DMS53 (cell line): ENCODE measurements at regions not wholly inside any gene's neighbourhood (a gene's known extent, or its start where the extent isn't known, plus 50 kb on each side); places are given as distances from the start of the nearest gene placed in this dataset.
A peak's percentile ranks its signal among the peaks of the same experiment; 100 is the strongest.
"Not testable (repeated sequence)": the region's sequence is repeated elsewhere in the genome, so short reads cannot be mapped to it uniquely, and the experiment has no call there.

Experiments
- DNase-seq: peaks from one replicate; lab custom pipeline; 2025; lab: John Stamatoyannopoulos, UW

DNA sequence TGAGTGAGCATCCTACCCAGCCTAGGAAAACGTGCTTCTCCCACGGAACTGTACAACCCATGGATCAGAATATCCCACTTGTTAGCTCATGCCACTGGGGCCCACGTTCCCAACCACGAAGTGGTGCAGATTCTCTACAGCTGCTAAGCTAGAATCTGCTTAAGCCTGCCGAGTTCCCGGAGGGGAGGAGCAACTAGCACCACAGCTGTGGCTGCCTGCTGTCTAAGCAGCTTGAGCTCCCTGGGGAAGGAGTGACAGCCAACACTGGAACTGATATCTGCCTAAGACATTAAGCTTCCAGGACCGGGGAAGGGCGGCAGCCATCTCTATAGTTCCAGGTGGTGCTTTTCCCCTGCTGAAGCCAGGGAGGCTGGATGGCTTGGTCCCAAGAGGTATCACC, 334.7 kb upstream of the CHRM2 start:
- DNase-seq: no peak

GRCh38 chr7:136530831-136531230, 337.6 kb upstream of the CHRM2 start:
- DNase-seq: no peak

- peak; percentile 80 for DNase-seq
These were observed 340.1 kb upstream of the CHRM2 start for GRCh38 chr7:136528329-136528728.

- DNase-seq: no peak
These were observed 340.9 kb upstream of the CHRM2 start for GRCh38 chr7:136527554-136527953.

DNA sequence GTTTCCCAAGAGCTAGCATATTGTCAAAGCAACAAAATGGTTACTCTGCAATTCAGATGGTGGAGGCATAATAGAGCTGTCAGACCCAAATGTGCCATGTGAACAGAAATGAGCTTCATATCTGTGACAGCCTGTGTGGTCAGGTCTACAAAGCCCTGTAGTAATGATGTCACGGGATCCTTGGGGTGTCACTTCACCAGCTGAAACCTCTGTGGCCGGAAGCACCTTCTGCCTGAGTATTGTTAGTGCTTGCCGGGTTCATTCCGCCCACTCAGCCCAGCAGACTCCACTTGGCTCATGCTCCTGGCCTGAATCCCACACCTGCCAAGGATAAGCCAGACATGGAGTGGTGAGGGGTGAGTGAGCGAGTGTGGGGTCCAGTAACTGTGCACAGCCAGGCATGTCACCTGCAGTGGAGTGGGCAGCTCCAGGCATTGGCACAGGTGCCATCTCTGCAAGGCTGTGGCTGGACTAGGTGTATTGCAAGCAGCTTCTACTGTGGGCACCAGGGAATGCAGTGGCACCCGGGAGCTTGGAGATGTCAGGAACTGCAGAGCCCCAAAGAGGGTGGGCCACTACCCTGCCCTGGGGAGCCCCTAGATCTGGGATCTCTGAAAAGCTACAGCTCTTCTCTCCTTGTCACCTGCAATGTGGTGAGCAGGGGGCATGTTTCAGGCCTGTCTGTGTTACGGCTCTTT, 341.9 kb upstream of the CHRM2 start:
- DNase-seq: no peak

GRCh38 chr7:136523571-136523970, 344.9 kb upstream of the CHRM2 start:
- DNase-seq: no peak

GRCh38 chr7:136517971-136518370, 350.5 kb upstream of the CHRM2 start:
- no peak for DNase-seq

DNA sequence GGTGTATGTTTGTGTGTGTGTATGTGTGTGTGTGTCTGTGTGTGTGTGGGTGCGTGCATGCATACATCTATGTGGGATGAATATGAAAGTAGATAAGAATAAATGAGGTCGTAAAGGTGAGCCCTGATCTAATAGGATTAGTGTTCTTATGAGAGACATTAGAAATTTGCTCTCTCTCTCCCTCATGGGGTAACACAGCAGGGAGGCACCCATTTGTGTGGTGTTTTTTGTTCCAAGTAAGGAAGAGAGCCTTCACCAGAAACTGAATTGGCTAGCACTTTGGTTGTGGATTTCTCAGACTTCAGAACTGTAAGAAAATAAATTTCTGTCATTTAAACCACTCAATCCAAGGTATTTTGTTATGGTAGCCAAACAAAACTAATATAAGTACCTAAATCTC, 353.7 kb upstream of the CHRM2 start:
- DNase-seq: no peak

- no peak for DNase-seq
These were observed 354.7 kb upstream of the CHRM2 start for GRCh38 chr7:136513744-136514143.

DNA sequence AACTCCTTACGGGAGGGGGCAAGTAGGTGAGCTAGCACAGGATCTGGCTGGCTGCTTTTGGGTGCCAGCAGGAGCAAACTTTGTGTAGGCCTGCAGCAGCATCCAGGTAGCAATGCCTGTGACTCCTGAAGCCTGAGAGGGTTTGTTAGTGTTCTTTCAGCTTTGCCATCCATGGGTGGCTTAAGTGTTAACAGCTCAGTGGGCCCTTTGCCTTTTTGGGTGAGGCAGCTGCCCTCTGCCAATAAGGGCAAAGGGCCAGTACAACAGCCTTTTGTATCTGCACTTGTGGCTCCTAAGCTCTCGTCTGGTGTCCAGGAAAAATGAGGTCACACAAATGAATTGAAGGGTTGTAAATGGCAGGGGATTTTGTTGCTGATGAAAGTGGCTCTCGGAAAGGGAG, 359.0 kb upstream of the CHRM2 start:
- DNase-seq: no peak

GRCh38 chr7:136502162-136502561, 366.3 kb upstream of the CHRM2 start:
- no peak for DNase-seq

- no peak for DNase-seq
These were observed 367.3 kb upstream of the CHRM2 start for GRCh38 chr7:136501151-136501550.

GRCh38 chr7:136496551-136496950, 371.9 kb upstream of the CHRM2 start:
- no peak for DNase-seq

DNA sequence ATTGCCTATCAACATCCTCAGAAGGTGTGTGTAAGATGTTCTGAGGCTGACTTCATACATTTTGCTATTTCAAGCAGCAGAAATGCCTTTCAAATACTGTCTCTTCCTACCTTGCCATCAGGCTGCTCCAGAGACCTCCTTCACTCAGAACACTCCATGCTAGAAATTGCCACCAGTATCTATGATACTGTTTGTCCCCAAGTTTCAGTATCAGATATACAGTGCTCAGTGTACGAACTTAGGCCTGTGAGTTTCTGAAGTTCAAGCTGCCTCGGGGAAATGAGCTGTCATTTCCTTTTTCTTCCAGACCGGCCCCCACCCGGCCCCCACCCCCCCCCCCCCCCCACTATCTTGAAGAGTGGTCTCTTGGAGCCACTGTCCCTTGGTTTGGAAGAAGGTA, 373.4 kb upstream of the CHRM2 start:
- no peak for DNase-seq

GRCh38 chr7:136492366-136492765, 376.1 kb upstream of the CHRM2 start:
- no peak for DNase-seq

DNA sequence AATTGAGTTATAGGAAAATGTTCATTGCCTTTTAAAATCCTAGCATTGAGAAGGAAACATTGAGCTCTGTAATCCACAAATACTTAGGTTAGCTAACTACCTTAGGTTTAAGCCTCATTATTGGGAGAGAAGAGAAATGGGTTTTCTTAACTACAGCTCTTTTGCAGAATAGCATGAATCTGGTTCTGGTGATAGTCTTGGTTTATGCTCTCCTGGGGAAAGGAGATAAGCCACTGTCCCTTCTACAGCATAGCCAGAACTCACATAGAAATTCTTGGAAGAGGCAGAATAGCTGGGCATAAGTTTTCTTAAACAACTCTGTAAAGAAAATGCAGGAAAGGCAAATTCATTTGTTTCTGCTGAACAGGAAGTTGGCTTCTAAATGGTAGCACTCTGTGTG, 378.6 kb upstream of the CHRM2 start:
- DNase-seq: no peak

GRCh38 chr7:136480901-136481300, 387.6 kb upstream of the CHRM2 start:
- DNase-seq: no peak

GRCh38 chr7:136479922-136480321, 388.5 kb upstream of the CHRM2 start:
- no peak for DNase-seq

GRCh38 chr7:136470179-136470578, 398.3 kb upstream of the CHRM2 start:
- no peak for DNase-seq

- no peak for DNase-seq
These were observed 415.5 kb upstream of the CHRM2 start for GRCh38 chr7:136452949-136453348.

DNA sequence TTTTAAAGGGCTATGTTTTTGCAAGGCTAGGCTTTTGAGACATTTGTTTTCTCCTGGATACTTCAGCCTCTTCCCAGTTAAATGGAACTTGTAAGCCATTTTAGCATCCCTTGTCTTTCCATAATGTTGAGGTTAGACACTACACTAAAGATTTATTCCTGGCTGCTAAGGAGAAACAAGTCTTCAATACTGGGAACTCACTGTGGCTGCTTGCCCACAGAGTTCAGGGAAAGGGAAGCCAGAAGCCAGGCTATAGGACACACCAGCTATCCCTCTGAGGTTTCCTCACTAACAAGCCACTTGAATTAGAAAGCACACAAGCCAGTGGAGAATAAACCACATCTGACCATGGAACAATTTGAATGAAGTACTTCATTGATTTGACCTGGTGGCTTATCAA, 421.7 kb upstream of the CHRM2 start:
- DNase-seq: no peak

DNA sequence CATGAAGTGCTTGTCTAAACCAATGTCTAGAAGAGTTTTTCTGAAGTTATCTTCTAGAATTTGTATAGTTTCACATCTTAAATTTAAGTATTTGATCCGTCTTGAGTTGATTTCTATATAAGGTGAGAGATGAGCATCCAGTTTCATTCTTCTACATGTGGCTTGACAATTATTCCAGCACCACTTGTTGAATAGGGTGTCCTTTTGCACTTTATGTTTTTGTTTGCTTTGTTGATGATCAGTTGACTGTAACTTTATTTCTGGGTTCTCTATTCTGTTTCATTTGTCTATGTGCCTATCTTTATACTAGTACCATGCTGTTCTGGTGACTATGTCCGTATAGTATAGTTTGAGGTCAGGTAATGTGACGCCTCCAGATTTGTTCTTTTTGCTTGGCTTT, 426.6 kb upstream of the CHRM2 start:
- DNase-seq: no peak

- not testable (repeated sequence) for DNase-seq
These were observed 436.7 kb upstream of the CHRM2 start for GRCh38 chr7:136431736-136432135.

GRCh38 chr7:136424058-136424457, 444.4 kb upstream of the CHRM2 start:
- no peak for DNase-seq

DNA sequence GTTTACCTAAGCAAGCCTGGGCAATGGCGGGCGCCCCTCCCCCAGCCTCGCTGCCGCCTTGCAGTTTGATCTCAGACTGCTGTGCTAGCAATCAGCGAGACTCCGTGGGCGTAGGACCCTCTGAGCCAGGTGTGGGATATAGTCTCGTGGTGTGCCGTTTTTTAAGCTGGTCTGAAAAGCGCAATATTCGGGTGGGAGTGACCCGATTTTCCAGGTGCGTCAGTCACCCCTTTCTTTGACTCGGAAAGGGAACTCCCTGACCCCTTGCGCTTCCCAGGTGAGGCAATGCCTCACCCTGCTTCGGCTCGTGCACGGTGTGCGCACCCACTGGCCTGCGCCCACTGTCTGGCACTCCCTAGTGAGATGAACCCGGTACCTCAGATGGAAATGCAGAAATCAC, 442.6 kb upstream of the MTPN start:
- DNase-seq: not testable (repeated sequence)
